IPS-18c (cell line): ENCODE measurements at regions not wholly inside any gene's neighbourhood (a gene's known extent, or its start where the extent isn't known, plus 50 kb on each side); places are given as distances from the start of the nearest gene placed in this dataset.
"Not testable (repeated sequence)": the region's sequence is repeated elsewhere in the genome, so short reads cannot be mapped to it uniquely, and the experiment has no call there.

Source experiments
- H3K4me3 ChIP-seq: 2 replicates; pipeline ENCODE4 v1.7.0; 2013; ENCODE audit warnings: low read depth, mild to moderate bottlenecking, low read length, moderate library complexity; ENCODE audit not compliant: insufficient read depth
- H3K9me3 ChIP-seq: one replicate; pipeline ENCODE4 v1.6.1; 2013; ENCODE audit warnings: mild to moderate bottlenecking, low read length, moderate library complexity; ENCODE audit not compliant: control insufficient read depth, insufficient read depth

DNA sequence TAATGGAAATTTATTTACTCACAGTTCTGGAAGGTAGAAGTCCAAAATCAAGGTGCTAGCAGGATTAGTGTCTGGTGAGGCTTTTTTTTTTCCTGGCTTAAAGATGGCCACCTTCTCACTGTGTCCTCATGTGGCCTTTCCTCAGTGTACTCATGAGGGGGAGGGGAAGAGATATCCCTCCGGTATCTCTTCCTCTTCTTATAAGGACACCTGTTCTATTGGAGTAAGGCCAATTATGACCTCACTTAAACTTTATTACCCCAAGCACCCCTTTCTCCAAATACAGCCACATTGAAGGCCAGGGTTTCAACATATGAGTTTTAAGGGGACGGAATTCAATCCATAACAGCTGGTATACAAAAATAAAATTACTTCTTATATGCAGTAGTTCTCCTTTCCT lies 203.7 kb upstream of the C1orf87 start:
- no peaks in the 10 kb centered on the region for H3K9me3 ChIP-seq
- H3K4me3 ChIP-seq, result no peak overlapping the region

DNA sequence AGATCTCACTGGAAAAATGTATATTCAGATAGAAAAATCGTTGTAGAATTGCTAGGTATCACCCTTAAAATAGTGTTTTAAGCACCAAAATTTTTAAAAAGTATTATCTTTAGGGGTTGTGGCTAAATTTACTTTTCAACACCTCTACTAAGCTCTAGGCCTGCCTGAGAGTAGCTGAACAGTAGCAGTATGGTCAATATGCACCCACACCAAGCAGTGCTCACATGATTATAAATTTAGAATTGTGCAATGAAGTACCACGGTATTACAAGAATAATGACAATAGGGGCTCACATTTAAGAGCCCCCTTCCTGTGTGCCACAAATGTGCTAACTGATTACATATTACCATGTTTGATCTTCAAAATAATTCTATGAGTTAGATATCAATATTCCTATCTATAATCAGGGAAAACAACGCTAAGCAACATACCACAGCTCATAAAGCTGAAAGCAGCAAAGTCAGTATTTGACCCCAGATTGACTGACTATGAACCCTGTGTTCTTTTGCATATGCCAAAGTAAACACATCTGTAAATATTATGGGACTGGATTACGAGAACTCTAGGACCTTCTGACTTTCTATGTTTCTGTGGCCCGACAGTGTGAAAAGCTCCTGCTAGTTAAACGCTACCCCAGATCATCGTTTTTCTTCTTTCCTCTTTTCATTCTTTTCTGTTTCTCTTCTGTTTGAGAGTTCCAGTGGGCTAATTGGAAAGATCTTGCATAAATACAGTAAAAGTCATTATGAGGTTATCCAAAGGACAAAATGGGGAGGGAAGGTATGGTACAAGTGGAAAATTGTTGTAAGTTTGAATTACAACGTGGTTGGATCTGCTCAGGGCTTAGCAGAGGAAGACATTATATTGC lies 201.1 kb upstream of the C1orf87 start:
- Histone ChIP-seq H3K4me3 (no peak overlapping the region), H3K9me3 (no peaks in the 10 kb centered on the region)

GRCh38 chr1:60273185-60273584 lies 199.6 kb upstream of the C1orf87 start:
- H3K4me3 ChIP-seq, result no peak overlapping the region
- H3K9me3 ChIP-seq, result no peaks in the 10 kb centered on the region

DNA sequence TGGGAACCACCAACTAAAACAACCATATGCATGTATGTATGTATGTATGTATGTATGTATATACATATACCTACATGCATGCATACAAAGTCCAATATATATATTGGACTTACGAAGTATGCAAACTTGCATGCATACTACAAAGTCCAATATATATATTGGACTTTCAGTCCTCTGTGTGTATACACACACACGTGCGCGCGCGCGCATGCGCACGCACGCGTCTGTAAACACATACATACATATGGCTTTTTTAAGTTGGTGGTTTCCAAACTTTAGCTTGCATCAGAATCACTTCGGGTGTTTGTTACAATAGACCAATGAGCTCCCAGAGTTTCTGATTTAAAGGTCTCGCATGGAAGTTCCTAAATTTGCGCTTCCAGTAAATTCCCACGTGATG lies 197.5 kb upstream of the C1orf87 start:
- Histone ChIP-seq H3K4me3 (no peak overlapping the region), H3K9me3 (no peaks in the 10 kb centered on the region)

GRCh38 chr1:60268451-60268850 lies 194.9 kb upstream of the C1orf87 start:
- H3K4me3 ChIP-seq, result no peak overlapping the region
- H3K9me3 ChIP-seq, result no peaks in the 10 kb centered on the region

DNA sequence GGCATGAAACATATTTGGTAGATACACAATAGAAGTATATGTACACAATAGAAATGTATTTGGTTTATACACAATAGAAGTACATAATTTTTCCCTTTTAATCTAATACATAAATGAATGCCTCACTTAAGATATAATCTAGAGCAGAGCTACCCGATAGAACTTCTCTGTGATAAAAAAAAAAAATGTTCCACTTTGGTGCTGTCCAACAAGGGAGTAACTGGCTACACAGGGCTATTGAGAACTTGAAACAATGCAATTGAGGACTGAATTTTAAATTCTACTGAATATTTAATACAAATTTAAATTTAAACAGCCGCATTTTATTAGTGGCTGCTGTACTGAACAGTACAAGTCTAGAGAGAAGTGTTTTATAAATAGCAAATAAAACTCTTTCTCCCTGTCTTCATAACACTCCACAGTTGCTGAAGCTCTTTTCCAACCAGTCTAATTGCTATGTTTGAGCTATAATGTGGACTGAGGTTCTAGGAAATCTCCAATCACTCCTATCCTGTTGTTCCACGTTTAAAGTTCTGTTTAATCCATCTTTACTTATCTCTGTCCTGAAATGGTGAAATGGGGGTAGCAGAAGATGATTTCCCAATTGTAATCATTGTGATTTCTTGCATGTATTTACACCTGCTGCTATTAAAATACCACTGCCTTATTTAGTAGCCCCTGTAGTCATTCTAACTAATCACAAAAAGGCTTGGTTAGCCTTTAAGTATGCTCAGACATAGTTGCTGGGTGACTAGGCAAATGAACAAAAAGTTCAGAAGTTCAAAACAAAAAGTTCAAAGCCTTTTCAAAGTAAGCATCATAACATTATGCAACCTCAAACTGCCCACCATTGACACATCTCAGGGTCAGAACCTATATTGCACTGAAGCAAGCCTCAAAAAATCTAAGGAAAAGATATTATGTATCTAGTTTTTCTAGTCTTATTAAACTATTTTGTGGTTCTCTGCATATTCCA lies 192.3 kb upstream of the C1orf87 start:
- H3K4me3 ChIP-seq, result no peak overlapping the region
- no peaks in the 10 kb centered on the region for H3K9me3 ChIP-seq

- no peak overlapping the region for H3K4me3 ChIP-seq
- H3K9me3 ChIP-seq, result no peaks in the 10 kb centered on the region
These were observed 189.1 kb upstream of the C1orf87 start for GRCh38 chr1:60262701-60263100.

GRCh38 chr1:60257531-60257930 lies 184.0 kb upstream of the C1orf87 start:
- Histone ChIP-seq H3K4me3 (no peak overlapping the region), H3K9me3 (no peaks in the 10 kb centered on the region)

DNA sequence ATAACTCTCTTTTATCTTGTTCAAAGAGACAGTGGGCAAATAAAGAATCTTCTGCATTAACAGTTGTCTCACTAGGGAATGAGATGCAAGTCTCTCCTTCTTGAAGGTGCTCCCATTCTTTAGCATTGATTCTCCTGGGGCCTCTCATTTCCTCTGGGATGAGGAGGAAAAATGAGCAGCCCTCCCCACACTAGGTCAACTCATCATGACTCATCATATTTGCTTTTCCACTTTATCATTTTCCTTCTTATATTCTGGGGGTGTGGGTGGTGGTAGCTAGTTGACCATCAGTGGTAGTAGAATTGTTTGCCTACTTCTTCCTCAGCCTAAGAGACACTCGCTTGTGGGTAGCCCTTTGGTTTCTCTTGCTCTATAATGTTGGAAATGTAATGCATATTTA lies 182.0 kb upstream of the C1orf87 start:
- Histone ChIP-seq H3K9me3 (no peaks in the 10 kb centered on the region), H3K4me3 (no peak overlapping the region)

DNA sequence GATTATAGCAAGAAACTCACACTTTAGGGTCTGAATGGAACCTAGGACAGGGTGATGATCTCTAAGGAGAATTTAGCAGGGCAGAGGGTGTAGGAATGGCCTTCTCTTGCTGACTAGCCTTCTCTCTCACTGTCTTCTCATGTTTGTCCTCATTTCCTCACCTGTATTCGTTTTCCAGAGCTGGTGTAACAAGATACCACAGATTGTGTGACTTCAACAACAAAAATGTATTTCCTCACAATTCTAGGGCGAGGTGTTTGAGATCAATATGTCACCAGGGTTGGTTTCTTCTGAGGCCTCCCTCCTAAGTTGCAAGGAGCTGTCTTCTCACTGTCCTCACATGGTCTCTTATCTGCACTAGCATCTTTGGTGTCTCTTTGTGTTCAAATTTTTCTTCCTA lies 177.9 kb upstream of the C1orf87 start:
- no peaks in the 10 kb centered on the region for H3K9me3 ChIP-seq

GRCh38 chr1:60247467-60247866 lies 173.9 kb upstream of the C1orf87 start:
- not testable (repeated sequence) for H3K9me3 ChIP-seq, H3K4me3 ChIP-seq

More for the DNA sequence above, 177.9 kb upstream of the C1orf87 start:
- H3K4me3 ChIP-seq, result no peak overlapping the region

DNA sequence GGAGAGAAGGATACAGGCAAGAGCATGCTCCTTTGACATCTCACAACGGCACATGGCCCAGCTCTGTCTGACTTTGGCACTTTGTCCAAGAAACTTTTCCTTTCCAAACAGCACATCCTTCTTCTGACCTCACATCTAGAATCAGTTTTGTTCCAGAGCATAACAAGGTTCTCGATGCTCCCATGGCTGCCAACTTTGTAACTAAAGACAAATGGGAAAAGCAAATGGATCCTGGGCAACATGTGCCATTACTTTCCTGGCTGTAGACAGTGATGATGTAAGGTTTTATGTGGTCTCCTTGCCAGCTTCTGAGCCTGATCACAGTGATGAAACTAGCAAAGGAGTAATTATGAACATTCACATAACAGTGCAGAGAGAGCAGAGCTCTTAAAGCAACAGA lies 171.8 kb upstream of the C1orf87 start:
- no peaks in the 10 kb centered on the region for H3K9me3 ChIP-seq
- no peak overlapping the region for H3K4me3 ChIP-seq

DNA sequence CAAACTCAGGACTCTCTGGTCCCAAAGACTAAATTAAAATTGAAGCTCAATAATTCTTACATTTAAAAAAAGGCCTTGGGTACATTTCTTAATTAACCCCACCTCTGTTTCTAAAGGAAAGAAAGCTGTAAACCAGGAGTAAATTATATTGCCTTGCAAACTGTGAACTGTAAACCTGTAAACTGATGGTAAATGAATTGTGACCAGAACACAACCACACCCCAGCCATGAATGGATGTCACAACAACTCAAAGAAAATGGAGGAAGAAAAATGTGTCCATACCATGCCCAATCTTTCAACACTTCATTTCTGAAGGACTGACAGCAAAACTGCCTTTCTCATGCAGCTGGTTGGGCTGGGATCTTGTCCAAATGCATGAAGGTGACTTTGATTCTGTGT lies 171.3 kb upstream of the C1orf87 start:
- Histone ChIP-seq H3K4me3 (no peak overlapping the region), H3K9me3 (no peaks in the 10 kb centered on the region)

- H3K4me3 ChIP-seq, result no peak overlapping the region
- no peaks in the 10 kb centered on the region for H3K9me3 ChIP-seq
These were observed 161.7 kb upstream of the C1orf87 start for GRCh38 chr1:60235275-60235674.

DNA sequence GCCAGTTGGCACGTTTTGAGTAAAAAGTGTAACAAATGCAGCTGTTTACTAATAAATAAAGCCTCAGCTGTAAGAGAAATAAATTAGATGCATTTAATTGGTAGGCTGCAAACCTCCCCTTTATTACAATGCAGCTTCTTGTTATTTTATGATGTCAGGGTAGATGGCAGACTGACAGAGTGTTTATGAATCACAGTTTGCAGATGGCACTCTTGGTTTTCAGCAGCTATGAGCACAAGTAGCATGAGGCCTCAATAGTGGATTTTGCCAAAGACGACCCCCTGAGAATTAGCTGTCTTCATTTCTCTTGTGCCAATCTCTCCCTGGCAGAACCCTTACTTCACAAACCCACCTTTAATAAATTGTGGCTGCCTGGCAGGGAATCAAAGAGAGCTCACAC lies 161.2 kb upstream of the C1orf87 start:
- Histone ChIP-seq H3K4me3 (no peak overlapping the region), H3K9me3 (no peaks in the 10 kb centered on the region)

GRCh38 chr1:60229821-60230220 lies 156.3 kb upstream of the C1orf87 start:
- Histone ChIP-seq H3K9me3 (no peaks in the 10 kb centered on the region), H3K4me3 (no peak overlapping the region)

DNA sequence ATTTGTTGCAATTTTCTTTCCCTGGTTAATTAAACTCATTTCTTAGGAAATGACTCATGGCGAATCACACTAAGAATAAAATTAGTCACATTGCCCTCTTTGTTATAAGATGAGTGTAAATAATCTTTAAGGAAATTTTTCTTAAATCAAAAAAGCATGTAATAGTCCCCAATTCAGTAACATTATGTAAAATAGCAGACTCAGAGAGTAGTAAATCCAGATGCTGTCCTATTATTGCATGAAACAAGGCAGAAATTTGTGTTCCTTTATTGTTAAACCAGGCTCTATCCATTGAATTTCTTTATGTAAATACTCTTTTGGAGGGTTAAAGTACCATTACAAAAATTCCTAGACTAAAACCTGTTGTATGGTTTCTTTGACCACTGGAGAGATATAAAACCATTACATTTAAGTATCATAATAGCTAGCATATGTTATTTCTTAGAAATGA lies 154.5 kb upstream of the C1orf87 start:
- Histone ChIP-seq H3K4me3 (no peak overlapping the region), H3K9me3 (no peaks in the 10 kb centered on the region)

- H3K4me3 ChIP-seq, result no peak overlapping the region
These were observed 154.0 kb upstream of the C1orf87 start for GRCh38 chr1:60227601-60228000.

More at GRCh38 chr1:60227601-60228000, 154.0 kb upstream of the C1orf87 start:
- no peaks in the 10 kb centered on the region for H3K9me3 ChIP-seq
